ENCODE measurements at regions not wholly inside any gene's neighbourhood (a gene's known extent, or its start where the extent isn't known, plus 50 kb on each side); places are given as distances from the start of the nearest gene placed in this dataset.
"Not testable (repeated sequence)": the region's sequence is repeated elsewhere in the genome, so short reads cannot be mapped to it uniquely, and the experiment has no call there.

- DNase-seq (ENCODE audit: low read depth in 1 of 2, low spot score in 1 of 2): no peak
- H3K27ac ChIP-seq (replicated peaks): no peak overlapping the region
- H3K27me3 ChIP-seq (ENCODE audit: insufficient read depth, poor library complexity, severe bottlenecking): no peaks in the 10 kb centered on the region
- TF ChIP-seq GABPA (IDR thresholded peaks at IDR 0.05; ENCODE audit: low read depth) (no peak), SPI1 (IDR thresholded peaks at IDR 0.05; ENCODE audit: borderline replicate concordance, low read depth) (no peak), REST (IDR thresholded peaks at IDR 0.05; ENCODE audit: insufficient replicate concordance, low read depth) (no peak), POLR2AphosphoS5 (IDR thresholded peaks at IDR 0.05; ENCODE audit: low read depth) (no peak), CTCF (IDR thresholded peaks at IDR 0.05; ENCODE audit: insufficient read depth, low read length) (no peak)
- H3K4me3 ChIP-seq (replicated peaks; ENCODE audit: insufficient read depth, low read length): no peak overlapping the region
Measured at GRCh38 chr5:92633176-92633575, 947.8 kb downstream of the NR2F1-AS1 start.

GRCh38 chr5:92631237-92631701, 949.8 kb downstream of the NR2F1-AS1 start:
- H3K4me3 ChIP-seq (replicated peaks; ENCODE audit: insufficient read depth, low read length); DNase-seq (ENCODE audit: low read depth in 1 of 2, low spot score in 1 of 2); H3K27me3 ChIP-seq (ENCODE audit: insufficient read depth, poor library complexity, severe bottlenecking); H3K27ac ChIP-seq (replicated peaks): not testable (repeated sequence)

GRCh38 chr5:92629574-92629973, 951.4 kb downstream of the NR2F1-AS1 start:
- H3K27ac ChIP-seq (replicated peaks): no peak overlapping the region
- H3K4me3 ChIP-seq (replicated peaks; ENCODE audit: insufficient read depth, low read length): no peak overlapping the region
- TF ChIP-seq CTCF (IDR thresholded peaks at IDR 0.05; ENCODE audit: insufficient read depth, low read length) (no peak), POLR2AphosphoS5 (IDR thresholded peaks at IDR 0.05; ENCODE audit: low read depth) (no peak)
- no peak for DNase-seq (ENCODE audit: low read depth in 1 of 2, low spot score in 1 of 2)
- H3K27me3 ChIP-seq (ENCODE audit: insufficient read depth, poor library complexity, severe bottlenecking): no peaks in the 10 kb centered on the region

- no peak for TF ChIP-seq CTCF (IDR thresholded peaks at IDR 0.05; ENCODE audit: insufficient read depth, low read length)
- no peak for TF ChIP-seq POLR2AphosphoS5 (IDR thresholded peaks at IDR 0.05; ENCODE audit: low read depth)
- TF ChIP-seq SPI1 (IDR thresholded peaks at IDR 0.05; ENCODE audit: borderline replicate concordance, low read depth): no peak
- TF ChIP-seq REST (IDR thresholded peaks at IDR 0.05; ENCODE audit: insufficient replicate concordance, low read depth): no peak
- no peak for TF ChIP-seq GABPA (IDR thresholded peaks at IDR 0.05; ENCODE audit: low read depth)
- H3K27ac ChIP-seq (replicated peaks): no peak overlapping the region
- H3K27me3 ChIP-seq (ENCODE audit: insufficient read depth, poor library complexity, severe bottlenecking): no peaks in the 10 kb centered on the region
- H3K4me3 ChIP-seq (replicated peaks; ENCODE audit: insufficient read depth, low read length): no peak overlapping the region
- no peak for DNase-seq (ENCODE audit: low read depth in 1 of 2, low spot score in 1 of 2)
Measured at GRCh38 chr5:92629000-92629399, 952.0 kb downstream of the NR2F1-AS1 start.

Data from HL-60 (cell line).